Esophagus squamous epithelium (tissue), 5 donors: ENCODE measurements at regions not wholly inside any gene's neighbourhood (a gene's known extent, or its start where the extent isn't known, plus 50 kb on each side); places are given as distances from the start of the nearest gene placed in this dataset.
"Not testable (repeated sequence)": the region's sequence is repeated elsewhere in the genome, so short reads cannot be mapped to it uniquely, and the experiment has no call there.

Source experiments
- DNase-seq: peaks from one replicate; lab custom pipeline; 2025; lab: John Stamatoyannopoulos, UW
- H3K27ac ChIP-seq, 4 donors: fragments of 200-600 bp; sonication (generic); one replicate each; pipeline ENCODE4 v1.5.1; 2016 to 2019; ENCODE audit warnings: mild to moderate bottlenecking in 1 of 4
- H3K27me3 ChIP-seq, 4 donors: fragments of 200-600 bp; sonication (generic); 1 replicate in 3 of 4; 2 replicates in 1 of 4; pipeline versions ENCODE4 v1.5.1 to v1.6.0; 2017 to 2021; ENCODE audit warnings: antibody characterized with exemption in 1 of 4
- H3K36me3 ChIP-seq, 3 donors: fragments of 200-600 bp; sonication (generic); one replicate each; pipeline ENCODE4 v1.5.1; 2016 to 2019
- H3K4me1 ChIP-seq, 3 donors: fragments of 200-600 bp; sonication (generic); one replicate each; pipeline ENCODE4 v1.5.1; 2017 to 2019
- H3K4me3 ChIP-seq, 4 donors: fragments of 200-600 bp; sonication (generic); 1 replicate in 3 of 4; 2 replicates in 1 of 4; pipeline ENCODE4 v1.5.1; 2016 to 2019; ENCODE audit warnings: mild to moderate bottlenecking in 2 of 4, moderate library complexity in 1 of 4
- H3K9me3 ChIP-seq, 3 donors: fragments of 200-600 bp; sonication (generic); one replicate each; pipeline ENCODE4 v1.5.1; 2016 to 2019
- POLR2A ChIP-seq, 4 donors: fragments of 450-650 bp; IDR thresholded peaks; one replicate each; pipeline ENCODE4 v1.6.1; 2017; ENCODE audit warnings: antibody characterized with exemption in 4 of 4, mild to moderate bottlenecking in 4 of 4, moderate library complexity in 3 of 4
- WGBS, 2 donors: methylation state at CpG; one replicate each; pipeline ENCODE4 v1.1.5; 2018; 5-methylcytosine and 5-hydroxymethylcytosine counted together
- intact Hi-C: fragments of 100-400 bp; cut with DNase I; formaldehyde crosslinking; loops from one replicate; pipeline ENCODE4 v1.15.0; 2022
- TF ChIP-seq, protein P1 (sequence below), 6 experiments: fragments of 450-650 bp in 4 of 6; fragments of 200-600 bp in 2 of 6; sonication (generic) in 2 of 6; IDR thresholded peaks; one replicate each; pipeline ENCODE4 v1.5.1; 2016 to 2019; ENCODE audit warnings: antibody characterized with exemption in 6 of 6, mild to moderate bottlenecking in 4 of 6, moderate library complexity in 4 of 6
- donor health status: DM: yes; HTN: yes; CAD: no.

DNA sequence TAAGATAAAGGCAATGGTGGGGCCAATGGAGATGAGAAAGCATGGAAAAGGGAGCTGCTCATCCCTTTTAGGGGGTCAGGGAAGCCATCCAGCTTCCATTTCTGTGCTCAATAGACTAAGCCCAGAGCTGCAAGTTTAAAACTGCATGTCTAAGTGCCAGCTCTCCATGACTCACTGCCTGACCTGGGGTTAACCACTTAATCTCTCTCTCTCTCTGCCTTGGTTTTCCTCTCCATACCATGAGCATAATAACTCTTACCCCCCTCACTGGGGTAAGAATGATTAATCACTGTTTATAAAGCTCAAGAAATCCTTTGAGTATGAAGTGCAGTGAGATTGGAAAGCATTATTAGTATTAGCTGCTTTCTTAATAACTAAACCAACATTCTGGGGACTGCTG lies 1382.4 kb upstream of the WWC1 start:
- TF ChIP-seq POLR2A (IDR thresholded peaks at IDR 0.05), result no peak
- TF ChIP-seq, protein P1, sequence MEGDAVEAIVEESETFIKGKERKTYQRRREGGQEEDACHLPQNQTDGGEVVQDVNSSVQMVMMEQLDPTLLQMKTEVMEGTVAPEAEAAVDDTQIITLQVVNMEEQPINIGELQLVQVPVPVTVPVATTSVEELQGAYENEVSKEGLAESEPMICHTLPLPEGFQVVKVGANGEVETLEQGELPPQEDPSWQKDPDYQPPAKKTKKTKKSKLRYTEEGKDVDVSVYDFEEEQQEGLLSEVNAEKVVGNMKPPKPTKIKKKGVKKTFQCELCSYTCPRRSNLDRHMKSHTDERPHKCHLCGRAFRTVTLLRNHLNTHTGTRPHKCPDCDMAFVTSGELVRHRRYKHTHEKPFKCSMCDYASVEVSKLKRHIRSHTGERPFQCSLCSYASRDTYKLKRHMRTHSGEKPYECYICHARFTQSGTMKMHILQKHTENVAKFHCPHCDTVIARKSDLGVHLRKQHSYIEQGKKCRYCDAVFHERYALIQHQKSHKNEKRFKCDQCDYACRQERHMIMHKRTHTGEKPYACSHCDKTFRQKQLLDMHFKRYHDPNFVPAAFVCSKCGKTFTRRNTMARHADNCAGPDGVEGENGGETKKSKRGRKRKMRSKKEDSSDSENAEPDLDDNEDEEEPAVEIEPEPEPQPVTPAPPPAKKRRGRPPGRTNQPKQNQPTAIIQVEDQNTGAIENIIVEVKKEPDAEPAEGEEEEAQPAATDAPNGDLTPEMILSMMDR (IDR thresholded peaks at IDR 0.05), result no peak
- Histone ChIP-seq H3K4me1 (peaks cover 0 to 14% (median 11%) of the 10 kb centered on the region in 3 donors), H3K27me3 (peaks cover 0 to 1% (median 0%) of the 10 kb centered on the region in 4 donors), H3K4me3 (no peak overlapping the region), H3K9me3 (no peaks in the 10 kb centered on the region), H3K36me3 (no peaks in the 10 kb centered on the region), H3K27ac (no peak overlapping the region)
- intact Hi-C loops, result no loop called here
- no peak for DNase-seq

DNA sequence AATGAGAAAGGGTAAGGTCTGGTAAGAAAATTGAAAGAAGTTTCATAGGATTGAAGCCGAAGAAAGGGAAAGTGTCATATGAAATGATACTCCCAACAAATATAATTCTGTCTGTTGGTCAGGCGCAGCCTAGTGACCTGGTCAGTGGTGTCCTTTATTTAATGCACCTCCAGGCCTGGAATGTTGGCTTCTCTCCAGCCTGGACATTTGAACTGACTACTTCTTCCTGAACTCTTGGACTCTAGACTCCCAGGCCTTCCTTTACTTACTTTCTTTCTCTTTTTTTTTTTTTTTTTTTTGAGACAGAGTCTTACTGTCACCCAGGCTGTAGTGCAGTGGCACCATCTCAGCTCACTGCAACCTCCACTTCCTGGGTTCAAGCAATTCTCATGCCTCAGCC lies 1381.5 kb upstream of the WWC1 start:
- 91 to 95% methylated on average over 2 of the region's 2 CpGs for WGBS, 2 donors

DNA sequence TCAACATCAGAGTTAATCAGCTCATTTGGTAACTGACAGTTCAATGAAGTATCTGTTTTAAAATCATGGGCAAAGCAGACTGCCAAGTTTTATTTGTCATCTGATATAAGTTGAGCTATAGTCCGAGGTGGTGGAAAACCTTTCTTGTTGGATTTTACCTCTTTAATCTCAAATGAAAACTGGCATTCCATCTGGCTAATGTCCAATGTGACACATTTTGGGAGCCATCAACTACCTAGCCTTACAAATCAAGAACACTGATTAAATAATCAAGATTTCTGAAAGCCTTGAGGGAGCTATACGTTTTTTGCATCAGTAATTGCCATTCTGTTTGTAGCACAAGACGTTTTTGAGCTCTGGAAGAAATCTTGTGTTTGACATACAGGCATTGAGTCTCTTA lies 1380.5 kb upstream of the WWC1 start:
- Histone ChIP-seq H3K36me3 (no peaks in the 10 kb centered on the region), H3K9me3 (no peaks in the 10 kb centered on the region), H3K4me1 (peaks cover 0 to 14% (median 11%) of the 10 kb centered on the region in 3 donors), H3K27me3 (peaks cover 0 to 4% (median 0%) of the 10 kb centered on the region in 4 donors), H3K27ac (no peak overlapping the region), H3K4me3 (no peak overlapping the region)
- intact Hi-C loops, result no loop called here
- 40 to 51% methylated on average over 3 of the region's 3 CpGs for WGBS, 2 donors
- no peak for DNase-seq
- TF ChIP-seq, protein P1 (IDR thresholded peaks at IDR 0.05), result no peak
- TF ChIP-seq POLR2A (IDR thresholded peaks at IDR 0.05), result no peak

More for the DNA sequence above, 1381.5 kb upstream of the WWC1 start:
- no peak for TF ChIP-seq POLR2A (IDR thresholded peaks at IDR 0.05)
- TF ChIP-seq, protein P1 (IDR thresholded peaks at IDR 0.05), result no peak
- intact Hi-C loops, result no loop called here
- DNase-seq, result no peak
- no peaks in the 10 kb centered on the region for H3K9me3 ChIP-seq
- H3K4me1 ChIP-seq, result peaks cover 0 to 14% (median 11%) of the 10 kb centered on the region in 3 donors
- no peak overlapping the region for H3K4me3 ChIP-seq
- no peak overlapping the region for H3K27ac ChIP-seq
- peaks cover 0 to 4% (median 0%) of the 10 kb centered on the region in 4 donors for H3K27me3 ChIP-seq
- H3K36me3 ChIP-seq, result no peaks in the 10 kb centered on the region

DNA sequence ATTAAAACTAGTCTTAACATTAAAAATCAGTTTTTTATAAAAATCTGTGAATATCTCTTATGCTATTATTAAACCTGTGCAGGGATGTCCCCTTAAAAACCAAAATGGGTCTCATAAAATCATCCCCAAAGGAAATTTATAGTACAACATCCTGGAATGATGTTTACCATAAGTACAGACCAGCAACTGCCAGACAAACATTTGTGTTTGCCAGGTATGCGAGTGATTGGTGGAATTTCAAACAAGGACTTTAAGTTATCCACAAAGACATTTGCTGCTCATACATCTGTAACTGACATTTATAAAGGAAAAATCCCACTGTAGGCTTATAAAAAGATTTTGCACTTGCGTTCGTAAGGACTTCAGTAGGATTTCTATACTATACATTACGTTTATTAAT lies 1375.4 kb upstream of the WWC1 start:
- WGBS, 2 donors, result 87 to 90% methylated on average over 4 of the region's 4 CpGs
- Histone ChIP-seq H3K27ac (no peak overlapping the region), H3K9me3 (no peaks in the 10 kb centered on the region), H3K27me3 (peaks cover 0 to 4% (median 0%) of the 10 kb centered on the region in 4 donors), H3K4me1 (no peaks in the 10 kb centered on the region), H3K4me3 (no peak overlapping the region), H3K36me3 (no peaks in the 10 kb centered on the region)
- DNase-seq, result no peak
- intact Hi-C loops, result no loop called here
- TF ChIP-seq POLR2A (IDR thresholded peaks at IDR 0.05), result no peak
- TF ChIP-seq, protein P1 (IDR thresholded peaks at IDR 0.05), result no peak

DNA sequence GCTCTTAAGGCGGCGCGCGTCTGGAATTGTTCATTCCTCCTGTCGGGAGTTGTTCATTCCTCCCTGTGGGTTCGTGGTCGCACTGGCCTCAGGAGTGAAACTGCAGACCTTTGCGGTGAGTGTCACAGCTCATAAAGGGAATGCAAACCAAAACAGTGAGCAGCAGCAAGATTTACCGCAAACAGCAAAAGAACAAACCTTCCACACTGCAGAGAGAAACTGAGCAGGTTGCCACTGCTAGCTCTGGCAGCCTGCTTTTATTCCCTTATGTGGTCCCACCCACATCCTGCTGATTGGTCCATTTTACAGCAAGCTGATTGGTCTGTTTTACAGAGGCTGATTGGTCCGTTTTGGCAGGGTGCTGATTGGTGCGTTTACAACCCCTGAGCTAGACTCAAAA lies 1365.3 kb upstream of the WWC1 start:
- 88 to 95% methylated on average over 7 to 9 of the region's 11 CpGs for WGBS, 2 donors
- no peaks in the 10 kb centered on the region for H3K27me3 ChIP-seq
- H3K4me3 ChIP-seq, result no peak overlapping the region
- no peak overlapping the region for H3K27ac ChIP-seq
- H3K4me1 ChIP-seq, result no peaks in the 10 kb centered on the region
- DNase-seq, result no peak
- no peak for TF ChIP-seq POLR2A (IDR thresholded peaks at IDR 0.05)
- TF ChIP-seq, protein P1 (IDR thresholded peaks at IDR 0.05), result no peak
- H3K36me3 ChIP-seq, result no peaks in the 10 kb centered on the region
- peaks cover 0 to 6% (median 0%) of the 10 kb centered on the region in 3 donors for H3K9me3 ChIP-seq
- intact Hi-C loops, result no loop called here

DNA sequence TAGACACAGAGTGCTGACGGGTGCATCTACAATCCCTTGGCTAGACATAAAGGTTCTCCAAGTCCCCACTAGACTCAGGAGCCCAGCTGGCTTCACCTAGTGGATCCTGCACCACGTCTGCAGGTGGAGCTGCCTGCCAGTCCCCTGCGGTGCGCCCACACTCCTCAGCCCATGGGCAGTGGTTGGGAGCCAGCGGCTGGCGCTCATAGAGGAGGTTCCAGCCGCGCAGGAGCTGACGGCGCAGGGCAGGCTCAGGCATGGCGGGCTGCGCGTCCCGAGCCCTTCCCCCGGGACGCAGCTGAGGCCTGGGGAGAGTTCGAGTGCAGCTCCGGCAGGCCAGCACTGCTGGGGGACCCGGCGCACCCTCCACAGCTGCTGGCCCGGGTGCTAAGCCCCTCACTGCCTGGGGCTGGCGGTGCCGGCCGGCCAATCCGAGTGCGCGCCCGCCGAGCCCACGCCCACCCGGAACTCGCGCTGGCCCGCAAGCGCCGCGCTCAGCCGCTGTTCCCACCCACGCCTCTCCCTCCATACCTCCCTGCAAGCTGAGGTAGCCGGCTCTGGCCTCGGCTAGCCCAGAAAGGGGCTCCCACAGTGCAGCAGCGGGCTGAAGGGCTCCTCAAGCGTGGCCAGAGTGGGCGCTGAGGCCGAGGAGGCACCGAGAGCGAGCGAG lies 1364.5 kb upstream of the WWC1 start:
- 88 to 89% methylated on average over 7 to 8 of the region's 48 CpGs for WGBS, 2 donors
- intact Hi-C loops, result not testable (repeated sequence)

More for the DNA sequence above, 1364.5 kb upstream of the WWC1 start:
- not testable (repeated sequence) for H3K4me1 ChIP-seq, DNase-seq, H3K27me3 ChIP-seq, H3K36me3 ChIP-seq, H3K4me3 ChIP-seq, H3K9me3 ChIP-seq, H3K27ac ChIP-seq
